Stimulated activated CD8-positive, alpha-beta memory T cell treated with anti-CD3 and anti-CD28 coated beads, Interleukin-15, amount 100 ng/mL, for 48 hours (primary cell): ENCODE measurements at regions not wholly inside any gene's neighbourhood (a gene's known extent, or its start where the extent isn't known, plus 50 kb on each side); places are given as distances from the start of the nearest gene placed in this dataset.

ENCODE experiments used
- DNase-seq, 2 donors: peaks; one replicate each; pipeline ENCODE4 v3.0.0-alpha.2; 2020; ENCODE audit warnings: low read depth in 2 of 2

DNA sequence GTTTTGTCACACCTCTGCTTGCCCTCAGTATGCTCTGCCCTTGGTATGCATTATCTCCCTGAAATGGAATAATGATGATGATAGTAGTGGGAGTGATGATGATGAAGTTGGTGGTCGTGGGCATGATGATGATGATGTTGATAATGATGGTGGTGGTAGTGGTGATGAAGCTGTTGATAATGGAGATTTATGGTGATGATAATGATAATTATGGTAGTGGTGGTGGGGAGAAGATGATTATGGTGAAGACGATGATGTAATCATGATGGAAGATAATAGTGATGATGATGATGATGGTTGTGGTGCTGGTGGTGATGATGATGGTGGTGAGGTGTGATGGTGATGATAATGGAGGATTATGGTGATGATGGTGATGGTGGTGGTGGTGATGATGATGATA lies 390.1 kb upstream of the EEF2KMT start:
- no peak for DNase-seq

DNA sequence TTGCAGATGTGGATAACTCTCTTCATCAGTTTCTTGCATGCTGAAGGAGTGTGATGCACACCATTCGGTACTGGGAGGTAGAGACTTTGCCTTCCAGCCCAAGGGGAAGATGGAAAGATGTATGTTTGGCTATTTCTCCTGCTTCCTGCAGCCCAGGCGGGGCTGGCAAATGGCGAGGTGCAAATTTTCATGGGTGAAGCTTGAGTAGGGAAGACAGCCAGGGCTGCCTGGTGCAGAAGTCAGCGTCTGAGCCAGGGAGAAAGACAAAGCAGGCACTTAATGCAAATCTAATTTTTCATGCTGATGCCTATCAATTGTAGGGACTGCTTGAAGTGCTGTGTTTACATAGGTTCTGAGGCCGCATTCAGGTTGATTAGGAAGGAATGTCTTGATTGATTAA lies 384.7 kb upstream of the EEF2KMT start:
- no peak for DNase-seq

DNA sequence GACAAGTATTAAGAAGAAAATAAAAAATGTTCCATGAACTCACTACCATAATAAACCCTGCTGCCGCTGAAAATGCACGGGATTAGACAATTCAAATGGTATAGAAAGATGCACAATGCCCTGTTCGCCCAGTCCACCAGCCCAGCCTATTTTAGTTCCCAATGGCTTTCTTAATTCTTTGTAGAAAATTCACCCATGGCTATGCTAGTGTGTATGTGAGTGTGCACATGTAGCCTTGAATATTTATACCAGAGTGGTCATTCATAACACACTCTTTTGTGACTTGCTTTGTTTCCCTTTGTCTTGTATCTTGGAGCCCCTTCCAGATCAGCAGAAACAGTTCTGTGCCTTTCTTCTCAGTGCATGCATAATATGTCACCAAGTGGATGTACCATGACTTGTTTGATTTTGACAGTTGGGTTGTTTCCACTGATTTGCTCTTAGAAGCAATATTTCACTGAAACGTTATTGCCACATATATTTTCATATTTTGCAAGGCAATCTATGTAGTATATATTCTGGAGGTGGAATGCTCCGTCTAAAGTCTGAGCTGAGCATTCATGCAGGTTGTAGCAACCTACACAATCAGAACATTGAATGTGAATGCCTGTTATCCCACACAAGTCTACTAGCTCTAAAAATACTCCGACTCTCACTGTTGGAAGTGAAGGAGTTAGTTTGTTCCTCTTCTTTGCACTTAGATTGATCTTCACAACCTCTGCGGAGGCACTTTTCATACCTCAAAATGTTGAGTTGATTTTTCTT lies 383.0 kb upstream of the EEF2KMT start:
- DNase-seq: no peak

DNA sequence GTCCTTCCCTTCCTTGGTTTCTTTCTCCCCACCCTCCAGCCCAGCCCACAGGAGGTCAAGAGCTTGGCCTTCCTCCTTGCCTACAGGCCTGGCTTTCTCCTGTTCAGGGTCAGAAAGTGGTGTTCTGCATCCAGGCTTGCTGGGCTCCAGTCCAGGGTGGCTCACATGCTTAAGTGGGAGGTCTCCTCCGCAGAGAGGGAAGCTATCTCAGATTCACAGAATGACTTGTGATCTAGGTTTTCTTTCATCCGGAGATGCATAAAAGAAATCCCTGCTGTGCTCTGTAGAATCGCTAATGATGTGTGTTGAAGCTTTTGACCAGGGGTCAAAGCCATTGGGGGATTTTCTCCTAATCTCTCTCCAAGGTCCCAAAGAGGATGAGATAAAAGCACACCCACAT lies 382.3 kb upstream of the EEF2KMT start:
- DNase-seq: no peak

DNA sequence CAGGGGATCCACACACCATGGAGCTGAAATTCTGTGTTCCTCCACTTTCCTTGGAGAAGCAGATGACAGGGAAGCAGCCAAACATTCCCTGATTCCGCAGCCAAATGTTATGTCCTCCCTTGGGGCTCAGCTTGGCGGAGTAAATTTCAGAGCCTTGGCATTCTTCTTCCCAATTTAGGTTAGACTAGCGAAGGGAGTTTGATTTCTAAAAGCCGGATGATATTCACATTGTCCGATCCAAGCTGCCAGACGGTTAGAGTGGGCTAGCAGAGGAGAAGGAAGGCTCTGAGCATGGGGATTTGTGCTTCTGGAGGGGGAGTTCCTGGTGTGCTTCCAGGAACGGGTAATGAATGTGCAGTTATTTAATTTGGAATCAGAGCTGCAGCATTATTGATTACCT lies 380.4 kb upstream of the EEF2KMT start:
- no peak for DNase-seq

DNA sequence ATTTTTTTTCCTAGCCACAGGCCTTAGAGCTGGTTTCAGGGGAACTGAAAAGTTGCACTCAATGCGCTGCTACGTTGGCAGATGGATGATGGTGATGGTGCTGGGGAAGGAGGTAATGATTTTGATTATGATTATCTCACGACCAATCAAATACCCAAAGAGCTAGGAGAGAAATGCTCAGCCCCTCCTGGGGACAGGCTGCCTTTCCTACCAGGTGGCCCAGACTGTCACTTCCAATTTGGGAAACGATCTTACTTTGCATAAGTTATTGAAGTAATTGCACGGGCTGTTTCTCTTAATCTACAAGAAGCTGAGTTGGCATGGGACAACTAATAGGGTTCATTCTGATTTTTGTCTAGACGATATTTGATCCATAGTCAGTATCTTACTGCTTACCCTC lies 379.7 kb upstream of the EEF2KMT start:
- DNase-seq: no peak

DNA sequence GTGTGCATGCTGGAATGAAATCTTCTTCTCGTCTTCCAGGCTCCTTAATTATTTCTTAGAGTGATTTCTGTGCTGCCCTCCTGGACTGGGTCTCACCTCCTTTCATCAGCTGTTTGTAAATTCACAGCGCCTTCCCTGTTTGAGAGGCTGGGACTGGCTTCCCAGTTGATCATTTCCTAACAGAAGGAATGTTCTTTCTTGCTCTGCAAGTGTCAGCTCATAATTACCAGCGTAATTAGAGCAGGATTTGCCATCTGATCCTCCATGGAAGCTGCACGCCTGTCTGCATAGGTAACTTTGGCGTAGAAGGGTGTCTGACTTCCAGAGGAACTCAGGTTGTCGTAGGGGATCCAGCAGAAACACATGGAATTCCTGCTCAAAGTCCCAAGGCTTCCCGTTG lies 375.0 kb upstream of the EEF2KMT start:
- no peak for DNase-seq

DNA sequence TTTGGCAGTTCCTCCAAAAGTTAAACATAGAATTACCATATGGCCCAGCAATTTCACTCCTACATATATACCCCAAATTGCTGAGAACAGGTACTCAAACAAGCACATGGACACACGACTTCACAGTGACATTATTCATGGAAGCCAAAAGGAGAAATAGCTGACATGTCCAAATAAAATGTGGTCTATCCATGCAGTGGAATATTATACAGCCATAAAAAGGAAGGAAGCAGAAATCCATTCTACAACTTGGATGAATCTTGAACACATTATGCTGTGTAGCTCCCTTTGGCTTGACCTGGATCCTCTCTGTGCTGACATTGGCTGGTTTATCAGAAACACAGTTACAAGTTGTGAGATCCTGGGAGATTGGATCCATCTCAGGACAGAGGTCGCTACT lies 370.9 kb upstream of the EEF2KMT start:
- DNase-seq: no peak

DNA sequence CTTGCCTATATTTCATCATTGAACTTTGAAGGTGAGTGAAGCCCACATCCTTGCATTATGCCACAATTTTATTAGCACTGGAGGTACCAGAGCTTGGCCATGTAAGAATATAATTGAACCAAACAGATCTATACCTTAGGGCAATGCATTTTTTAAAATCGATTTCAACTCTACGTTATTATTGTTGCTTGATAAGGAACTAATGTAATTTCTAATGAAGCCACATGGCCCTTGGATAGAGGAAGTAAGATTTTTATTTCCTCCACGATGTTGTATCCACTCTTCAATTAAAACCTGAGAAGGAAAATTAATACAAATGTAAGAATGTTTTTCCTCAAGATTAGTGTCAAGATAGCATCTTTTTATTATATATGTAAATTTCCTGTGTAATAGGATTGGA lies 370.0 kb upstream of the EEF2KMT start:
- DNase-seq: no peak

DNA sequence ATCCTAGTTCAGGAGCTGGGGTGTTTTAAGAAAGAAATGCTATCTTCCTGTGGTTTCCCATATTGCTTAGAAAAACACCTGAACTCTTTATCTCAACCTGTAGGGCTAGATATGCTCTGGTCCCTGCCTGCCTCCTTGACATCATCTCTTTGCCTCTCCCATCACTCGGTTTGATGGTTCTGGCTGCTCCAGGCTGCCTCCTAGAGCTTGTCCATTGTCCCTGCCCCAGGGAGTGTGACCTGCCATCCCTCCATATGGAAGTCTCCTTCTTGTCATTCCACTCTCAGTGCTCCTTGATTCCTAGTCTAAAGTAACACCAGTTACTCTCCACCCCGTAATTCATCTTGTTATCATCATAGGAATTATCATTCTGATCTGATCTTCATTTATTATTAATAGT lies 369.0 kb upstream of the EEF2KMT start:
- no peak for DNase-seq

DNA sequence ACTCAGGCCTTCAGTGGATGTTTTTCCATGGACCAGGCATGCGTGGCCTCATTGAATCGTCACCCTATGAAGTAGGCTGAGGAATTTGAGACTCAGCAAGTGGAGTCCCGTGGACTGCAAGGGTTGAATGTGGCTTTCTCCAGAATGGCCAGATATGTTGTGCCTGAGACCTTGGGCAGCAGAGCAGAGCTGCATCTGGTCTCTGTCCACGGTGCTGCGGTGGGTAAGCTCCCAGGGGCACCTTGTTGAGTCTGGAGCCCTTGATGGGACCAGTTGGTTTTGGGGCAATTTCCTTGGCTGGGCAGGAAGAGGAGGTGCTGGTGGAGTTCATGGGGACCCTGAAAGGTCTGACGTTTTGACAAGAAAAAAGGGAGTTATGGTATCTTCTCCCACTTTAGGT lies 368.1 kb upstream of the EEF2KMT start:
- no peak for DNase-seq

DNA sequence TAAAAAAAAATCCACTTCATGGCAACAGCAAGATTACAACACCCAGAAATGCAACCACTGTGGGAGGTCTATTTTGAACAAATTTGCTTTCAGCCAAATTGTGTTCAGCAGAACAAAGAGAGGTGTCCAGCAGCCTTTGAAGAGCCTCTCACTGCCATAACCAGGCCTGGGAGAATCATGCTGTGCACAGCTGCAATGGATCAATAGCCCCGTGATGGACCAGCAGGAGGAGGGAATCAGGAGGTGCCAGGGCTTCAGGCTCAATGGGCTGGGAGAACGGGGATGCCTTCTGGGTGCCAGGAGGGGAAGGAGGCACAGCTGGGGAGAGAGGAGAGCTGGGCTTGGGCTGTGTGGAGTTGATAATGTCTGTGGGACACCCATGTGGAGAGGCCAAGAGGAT lies 366.2 kb upstream of the EEF2KMT start:
- no peak for DNase-seq

DNA sequence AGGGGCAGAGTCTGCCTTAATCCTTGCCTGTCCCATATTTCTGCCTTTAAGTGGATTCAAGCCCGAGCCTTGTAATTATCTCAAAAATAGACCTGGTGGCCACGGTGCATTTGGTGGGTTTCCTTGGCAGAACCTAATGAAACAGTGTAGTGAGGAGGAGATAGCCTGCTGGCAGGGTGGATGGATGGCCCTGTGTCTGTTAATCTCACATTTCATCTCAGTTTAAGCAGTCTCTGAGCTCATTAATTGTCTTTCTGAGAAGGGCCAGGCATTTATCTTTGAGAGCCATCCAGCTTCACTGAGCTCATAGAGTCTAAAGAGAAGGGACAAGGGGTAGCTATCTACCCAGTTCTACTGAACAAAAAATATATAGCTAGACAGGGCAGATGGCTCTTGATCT lies 364.0 kb upstream of the EEF2KMT start:
- no peak for DNase-seq

DNA sequence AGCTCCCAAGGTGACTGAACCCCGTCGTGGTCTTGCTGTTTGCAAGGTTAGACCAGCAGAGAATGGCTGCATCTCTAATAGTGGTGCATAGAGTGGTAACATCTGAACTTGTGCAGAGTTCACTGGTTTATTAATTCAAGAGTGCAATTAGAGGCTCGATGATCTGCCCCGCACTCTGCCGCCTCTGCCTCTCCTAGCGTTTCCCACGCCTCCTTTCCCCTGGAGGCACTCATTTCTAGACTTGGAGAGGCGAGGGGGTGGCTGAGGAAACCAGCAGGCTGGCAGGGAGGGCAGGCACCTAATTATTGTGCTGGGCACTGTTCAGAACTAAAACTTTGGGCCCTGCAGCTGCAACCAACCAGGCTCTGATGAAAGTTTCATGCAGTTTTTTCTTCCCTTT lies 363.5 kb upstream of the EEF2KMT start:
- no peak for DNase-seq

DNA sequence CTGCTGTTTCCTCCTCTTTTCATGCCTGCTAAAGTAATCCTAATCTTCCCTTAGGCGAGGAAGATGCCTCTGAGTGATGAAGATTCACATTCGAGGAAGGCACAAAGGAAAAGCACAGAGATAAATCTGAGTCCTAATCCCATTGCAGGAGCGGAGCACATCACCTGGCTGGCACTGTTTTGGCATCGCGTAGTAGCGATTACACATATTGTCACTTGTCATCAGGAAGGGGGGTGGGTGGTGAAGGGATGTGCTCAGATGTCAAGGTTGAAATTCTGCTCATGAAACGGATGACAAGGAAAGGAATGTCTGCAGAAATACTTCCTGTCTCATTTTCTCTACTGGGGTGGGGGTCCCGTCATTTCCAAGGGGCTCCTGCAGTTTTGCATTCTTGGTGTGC lies 363.1 kb upstream of the EEF2KMT start:
- no peak for DNase-seq

DNA sequence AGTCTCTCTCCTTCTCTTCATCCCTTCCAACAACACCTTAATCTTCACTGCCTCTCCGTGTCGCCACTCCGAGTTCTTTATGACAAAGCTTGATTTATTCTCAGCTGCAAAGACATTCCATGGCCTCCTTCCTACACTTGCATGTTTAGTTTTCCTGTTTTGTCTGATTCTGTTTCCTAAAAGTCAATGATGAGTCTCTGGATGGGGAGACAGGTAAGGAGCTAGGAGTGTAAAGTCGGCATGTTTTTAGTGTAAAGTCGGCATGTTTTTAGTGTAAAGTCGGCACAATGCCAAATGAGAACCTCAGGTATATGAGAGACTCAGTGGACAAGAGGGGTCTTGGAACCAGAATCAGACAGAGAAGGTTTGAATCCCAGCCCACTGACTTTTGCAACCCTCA lies 362.3 kb upstream of the EEF2KMT start:
- no peak for DNase-seq

DNA sequence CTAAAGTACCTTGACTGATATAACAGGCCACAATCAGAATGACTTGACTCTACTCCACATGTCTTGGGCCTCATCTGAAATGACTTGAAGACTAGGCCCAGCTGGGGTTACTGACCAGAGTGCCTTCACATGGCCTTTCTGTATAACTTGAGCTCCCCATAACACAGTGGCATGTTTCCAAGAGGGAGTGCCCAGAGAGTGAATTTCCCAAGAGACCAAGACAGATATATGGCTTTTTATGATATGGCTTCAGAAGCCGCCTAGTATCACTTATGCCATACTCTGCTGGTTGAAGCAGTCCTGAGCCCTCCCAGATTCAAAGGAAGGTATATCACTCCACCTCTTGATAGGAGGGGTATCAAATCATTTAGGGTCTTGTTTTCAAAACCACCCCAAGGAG lies 357.5 kb upstream of the EEF2KMT start:
- no peak for DNase-seq

DNA sequence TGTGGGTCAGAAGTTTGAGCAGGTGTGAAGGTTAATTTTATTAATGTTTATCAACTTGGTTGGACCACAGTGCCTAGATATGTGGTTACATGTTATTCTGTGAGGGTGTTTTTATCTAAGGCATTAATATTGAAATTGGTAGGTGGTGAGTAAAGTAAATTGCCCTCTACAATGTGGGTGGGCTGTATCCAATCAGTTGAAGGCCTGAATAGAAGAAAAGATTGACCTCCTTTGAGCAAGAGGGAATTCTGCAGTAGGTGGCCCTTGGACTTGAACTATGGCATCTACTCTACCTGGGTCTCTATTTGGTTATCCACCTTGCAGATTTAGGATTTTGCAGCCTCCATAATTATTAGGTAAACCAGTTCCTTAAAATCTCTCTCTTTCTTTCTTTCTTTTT lies 356.8 kb upstream of the EEF2KMT start:
- no peak for DNase-seq

DNA sequence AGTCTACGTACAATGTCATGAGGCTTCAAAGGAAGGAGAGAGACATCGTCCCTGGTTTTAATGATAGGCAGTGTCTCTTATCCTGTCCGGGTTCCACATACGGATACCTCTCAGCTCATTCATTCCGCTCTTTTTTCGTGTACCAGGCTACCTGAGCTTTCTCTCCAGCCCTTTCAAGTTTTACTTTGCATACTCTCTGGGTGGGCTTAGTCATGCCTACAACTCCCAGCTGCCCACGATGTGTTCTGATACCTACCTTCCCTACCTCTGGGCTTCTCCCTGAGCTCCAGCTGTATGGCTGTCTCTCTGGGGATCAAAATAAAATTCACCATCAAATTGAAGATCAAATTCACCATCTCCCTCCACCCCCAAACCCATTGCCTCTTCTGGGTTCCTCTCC lies 354.0 kb upstream of the EEF2KMT start:
- no peak for DNase-seq

DNA sequence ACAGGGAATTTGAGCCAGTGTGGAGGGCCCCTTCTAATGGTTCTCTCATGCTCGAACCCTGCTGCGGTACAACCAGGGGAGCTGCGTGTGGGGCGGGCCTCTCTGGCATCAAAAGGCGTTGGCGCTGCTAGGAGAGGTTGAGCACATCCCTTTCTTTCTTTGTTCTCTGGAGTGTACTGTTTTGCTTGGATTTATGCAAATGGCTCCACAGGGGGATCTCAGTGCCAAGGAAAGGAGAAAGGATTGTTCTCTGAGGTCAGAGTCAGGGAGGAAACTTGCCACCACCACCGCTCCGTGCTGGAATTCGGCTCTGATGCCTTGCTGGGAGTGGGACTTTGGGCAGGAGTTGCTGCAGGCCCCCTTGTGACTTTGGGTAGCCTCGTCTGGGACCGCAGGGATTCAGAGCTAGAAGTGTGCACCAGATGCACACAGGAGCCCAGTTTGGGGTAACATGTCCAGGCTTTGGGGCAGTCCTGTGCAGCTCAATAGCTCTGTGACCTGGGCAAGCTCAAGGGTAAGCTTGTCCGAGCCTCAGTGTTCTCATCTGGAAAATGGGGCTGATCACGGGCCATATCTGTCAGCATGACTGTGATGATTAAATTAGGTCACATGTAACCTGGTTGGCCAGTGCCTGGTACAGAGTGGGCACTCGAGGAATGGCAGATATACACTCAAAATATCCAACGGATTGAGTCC lies 353.0 kb upstream of the EEF2KMT start:
- DNase-seq: no peak

DNA sequence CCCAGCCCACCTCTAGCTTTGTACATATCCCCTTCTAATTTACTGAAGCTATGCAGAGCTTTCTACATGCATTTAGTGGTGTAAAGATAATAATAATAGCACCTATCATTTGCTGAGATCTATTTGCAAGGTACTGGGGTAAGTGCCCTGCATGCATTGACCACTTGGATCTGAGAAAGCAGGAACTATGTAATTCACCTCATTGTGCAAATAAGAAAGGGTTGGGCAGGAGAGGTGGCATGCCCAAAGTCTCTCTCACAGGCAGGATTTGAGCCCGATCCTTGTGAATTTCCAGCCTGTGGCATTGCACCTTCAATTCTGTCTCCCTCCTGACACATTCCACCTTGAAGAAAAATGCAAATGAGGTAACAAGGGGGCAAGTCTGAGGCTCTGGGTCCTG lies 352.3 kb upstream of the EEF2KMT start:
- DNase-seq: no peak

DNA sequence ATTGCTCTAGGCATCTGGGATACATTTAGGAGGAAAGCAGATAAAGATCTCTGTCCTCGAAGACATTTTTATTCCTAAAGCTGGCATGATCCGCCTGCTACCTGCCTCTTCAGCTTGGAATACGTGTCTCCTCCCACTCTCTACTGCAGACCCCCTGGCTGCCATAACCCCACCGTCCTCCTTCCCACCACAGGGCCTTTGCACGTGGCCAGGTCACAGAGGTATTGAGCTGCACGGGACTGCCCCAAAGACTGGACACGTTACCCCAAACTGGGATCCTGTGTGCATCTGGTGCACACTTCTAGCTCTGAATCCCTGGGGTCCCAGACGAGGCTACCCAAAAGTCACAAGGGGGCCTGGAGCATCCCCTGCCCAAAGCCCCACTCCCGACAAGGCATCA lies 351.2 kb upstream of the EEF2KMT start:
- no peak for DNase-seq

DNA sequence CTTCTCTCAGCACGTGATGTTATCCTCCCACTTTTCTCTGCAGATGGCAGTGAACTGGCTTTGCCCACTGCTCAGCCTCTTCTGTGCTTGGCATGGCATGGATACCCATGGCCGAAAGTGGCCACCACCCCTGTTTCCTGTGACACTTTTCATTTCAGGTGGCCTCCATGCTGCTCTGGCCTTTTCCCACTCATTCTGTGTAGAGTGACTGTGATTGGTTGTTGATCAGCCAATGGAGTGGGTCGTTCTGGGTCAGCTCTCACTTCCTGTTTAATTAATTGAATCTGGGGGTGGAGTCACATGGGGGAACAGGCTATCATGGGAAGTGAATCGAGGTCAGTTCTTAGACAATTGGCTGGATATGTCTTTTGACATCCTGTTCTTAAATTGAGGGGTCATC lies 350.1 kb upstream of the EEF2KMT start:
- DNase-seq: no peak
